ENCODE measurements at regions not wholly inside any gene's neighbourhood (a gene's known extent, or its start where the extent isn't known, plus 50 kb on each side); places are given as distances from the start of the nearest gene placed in this dataset.

DNA sequence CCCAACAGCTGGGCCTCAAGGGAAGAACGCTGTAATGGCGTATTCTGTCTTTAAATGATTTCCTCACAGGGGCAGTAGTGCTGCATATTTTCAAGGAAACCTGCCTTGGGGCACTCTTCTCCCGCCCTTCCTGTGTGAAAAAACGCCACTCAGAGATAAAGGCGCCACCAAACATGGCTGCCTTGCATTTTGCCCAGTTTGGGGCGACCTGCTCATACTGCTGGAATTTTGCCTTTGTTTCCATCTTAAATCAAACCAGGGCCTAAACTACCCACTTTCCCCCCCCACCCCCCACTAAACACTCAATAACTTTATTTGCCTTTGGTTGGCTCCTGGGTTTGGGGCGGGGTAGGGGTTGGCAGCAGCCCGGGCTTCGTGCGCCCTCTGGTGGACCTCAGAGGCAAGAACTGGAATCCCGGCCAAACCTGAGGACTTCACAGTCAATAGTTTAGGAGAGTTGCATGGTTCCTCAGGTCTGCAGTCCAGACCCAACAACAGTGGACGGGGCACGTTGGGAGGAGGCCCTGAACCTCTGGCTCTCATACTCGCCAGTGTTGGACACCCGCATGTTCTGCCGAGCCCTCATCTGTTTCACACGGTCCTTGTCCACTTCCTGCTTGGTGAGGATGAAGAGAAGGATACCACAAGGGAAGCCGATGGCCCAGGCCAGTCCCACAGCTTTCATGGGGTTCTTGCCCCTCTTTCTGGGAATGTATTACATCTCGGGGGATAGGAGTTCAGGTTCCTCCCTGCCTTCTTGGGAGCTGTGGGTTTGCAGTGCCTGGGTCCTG lies 220.1 kb upstream of the STK26 start (continued):
- no peak for TF ChIP-seq ZNF514 (tag by site-specific recombination; IDR thresholded peaks at IDR 0.05)
- 0 out of 2 replicates have a peak, but pooled peaks have one; percentile 9 for TF ChIP-seq ZNF341 (tag by site-specific recombination; IDR thresholded peaks at IDR 0.05; ENCODE audit: low read depth)
- TF ChIP-seq KLF9 (tag by site-specific recombination; IDR thresholded peaks at IDR 0.05; ENCODE audit: low read depth), result no peak
- TF ChIP-seq GLIS2 (tag by site-specific recombination; IDR thresholded peaks at IDR 0.05), result no peak
- TF ChIP-seq ZNF112 (tag by site-specific recombination; IDR thresholded peaks at IDR 0.05), result no peak
- TF ChIP-seq, protein P1, sequence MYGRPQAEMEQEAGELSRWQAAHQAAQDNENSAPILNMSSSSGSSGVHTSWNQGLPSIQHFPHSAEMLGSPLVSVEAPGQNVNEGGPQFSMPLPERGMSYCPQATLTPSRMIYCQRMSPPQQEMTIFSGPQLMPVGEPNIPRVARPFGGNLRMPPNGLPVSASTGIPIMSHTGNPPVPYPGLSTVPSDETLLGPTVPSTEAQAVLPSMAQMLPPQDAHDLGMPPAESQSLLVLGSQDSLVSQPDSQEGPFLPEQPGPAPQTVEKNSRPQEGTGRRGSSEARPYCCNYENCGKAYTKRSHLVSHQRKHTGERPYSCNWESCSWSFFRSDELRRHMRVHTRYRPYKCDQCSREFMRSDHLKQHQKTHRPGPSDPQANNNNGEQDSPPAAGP (tag by site-specific recombination; IDR thresholded peaks at IDR 0.05), result 0 out of 2 replicates have a peak, but pooled peaks have one; percentile 48
- TF ChIP-seq SCRT2 (tag by site-specific recombination; IDR thresholded peaks at IDR 0.05), result no peak
- TF ChIP-seq, protein P2, sequence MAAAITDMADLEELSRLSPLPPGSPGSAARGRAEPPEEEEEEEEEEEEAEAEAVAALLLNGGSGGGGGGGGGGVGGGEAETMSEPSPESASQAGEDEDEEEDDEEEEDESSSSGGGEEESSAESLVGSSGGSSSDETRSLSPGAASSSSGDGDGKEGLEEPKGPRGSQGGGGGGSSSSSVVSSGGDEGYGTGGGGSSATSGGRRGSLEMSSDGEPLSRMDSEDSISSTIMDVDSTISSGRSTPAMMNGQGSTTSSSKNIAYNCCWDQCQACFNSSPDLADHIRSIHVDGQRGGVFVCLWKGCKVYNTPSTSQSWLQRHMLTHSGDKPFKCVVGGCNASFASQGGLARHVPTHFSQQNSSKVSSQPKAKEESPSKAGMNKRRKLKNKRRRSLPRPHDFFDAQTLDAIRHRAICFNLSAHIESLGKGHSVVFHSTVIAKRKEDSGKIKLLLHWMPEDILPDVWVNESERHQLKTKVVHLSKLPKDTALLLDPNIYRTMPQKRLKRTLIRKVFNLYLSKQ (tag by site-specific recombination; IDR thresholded peaks at IDR 0.05; ENCODE audit: borderline replicate concordance), result no peak
- TF ChIP-seq ZNF155 (tag by site-specific recombination; IDR thresholded peaks at IDR 0.05), result no peak
- TF ChIP-seq, protein P3, sequence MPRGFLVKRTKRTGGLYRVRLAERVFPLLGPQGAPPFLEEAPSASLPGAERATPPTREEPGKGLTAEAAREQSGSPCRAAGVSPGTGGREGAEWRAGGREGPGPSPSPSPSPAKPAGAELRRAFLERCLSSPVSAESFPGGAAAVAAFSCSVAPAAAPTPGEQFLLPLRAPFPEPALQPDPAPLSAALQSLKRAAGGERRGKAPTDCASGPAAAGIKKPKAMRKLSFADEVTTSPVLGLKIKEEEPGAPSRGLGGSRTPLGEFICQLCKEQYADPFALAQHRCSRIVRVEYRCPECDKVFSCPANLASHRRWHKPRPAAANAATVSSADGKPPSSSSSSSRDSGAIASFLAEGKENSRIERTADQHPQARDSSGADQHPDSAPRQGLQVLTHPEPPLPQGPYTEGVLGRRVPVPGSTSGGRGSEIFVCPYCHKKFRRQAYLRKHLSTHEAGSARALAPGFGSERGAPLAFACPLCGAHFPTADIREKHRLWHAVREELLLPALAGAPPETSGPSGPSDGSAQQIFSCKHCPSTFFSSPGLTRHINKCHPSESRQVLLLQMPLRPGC (tag by site-specific recombination; IDR thresholded peaks at IDR 0.05), result peak; percentile 69
- no peak for TF ChIP-seq BCL11B (tag by site-specific recombination; IDR thresholded peaks at IDR 0.05; ENCODE audit: low read depth)
- TF ChIP-seq ZNF239 (tag by site-specific recombination; IDR thresholded peaks at IDR 0.05), result no peak
- TF ChIP-seq KLF10 (tag by site-specific recombination; IDR thresholded peaks at IDR 0.05), result peak; percentile 51
- TF ChIP-seq, protein P4, sequence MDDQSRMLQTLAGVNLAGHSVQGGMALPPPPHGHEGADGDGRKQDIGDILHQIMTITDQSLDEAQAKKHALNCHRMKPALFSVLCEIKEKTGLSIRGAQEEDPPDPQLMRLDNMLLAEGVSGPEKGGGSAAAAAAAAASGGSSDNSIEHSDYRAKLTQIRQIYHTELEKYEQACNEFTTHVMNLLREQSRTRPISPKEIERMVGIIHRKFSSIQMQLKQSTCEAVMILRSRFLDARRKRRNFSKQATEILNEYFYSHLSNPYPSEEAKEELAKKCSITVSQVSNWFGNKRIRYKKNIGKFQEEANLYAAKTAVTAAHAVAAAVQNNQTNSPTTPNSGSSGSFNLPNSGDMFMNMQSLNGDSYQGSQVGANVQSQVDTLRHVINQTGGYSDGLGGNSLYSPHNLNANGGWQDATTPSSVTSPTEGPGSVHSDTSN (CRISPR knock-in tag; IDR thresholded peaks at IDR 0.05), result peak; percentile 15; the same call in 1 of the 2 replicates
- TF ChIP-seq ZNF571 (tag by site-specific recombination; IDR thresholded peaks at IDR 0.05), result no peak
- peak; percentile 67; the same call in 1 of the 2 replicates for TF ChIP-seq ZXDB (tag by site-specific recombination; IDR thresholded peaks at IDR 0.05)
- TF ChIP-seq, protein P5, sequence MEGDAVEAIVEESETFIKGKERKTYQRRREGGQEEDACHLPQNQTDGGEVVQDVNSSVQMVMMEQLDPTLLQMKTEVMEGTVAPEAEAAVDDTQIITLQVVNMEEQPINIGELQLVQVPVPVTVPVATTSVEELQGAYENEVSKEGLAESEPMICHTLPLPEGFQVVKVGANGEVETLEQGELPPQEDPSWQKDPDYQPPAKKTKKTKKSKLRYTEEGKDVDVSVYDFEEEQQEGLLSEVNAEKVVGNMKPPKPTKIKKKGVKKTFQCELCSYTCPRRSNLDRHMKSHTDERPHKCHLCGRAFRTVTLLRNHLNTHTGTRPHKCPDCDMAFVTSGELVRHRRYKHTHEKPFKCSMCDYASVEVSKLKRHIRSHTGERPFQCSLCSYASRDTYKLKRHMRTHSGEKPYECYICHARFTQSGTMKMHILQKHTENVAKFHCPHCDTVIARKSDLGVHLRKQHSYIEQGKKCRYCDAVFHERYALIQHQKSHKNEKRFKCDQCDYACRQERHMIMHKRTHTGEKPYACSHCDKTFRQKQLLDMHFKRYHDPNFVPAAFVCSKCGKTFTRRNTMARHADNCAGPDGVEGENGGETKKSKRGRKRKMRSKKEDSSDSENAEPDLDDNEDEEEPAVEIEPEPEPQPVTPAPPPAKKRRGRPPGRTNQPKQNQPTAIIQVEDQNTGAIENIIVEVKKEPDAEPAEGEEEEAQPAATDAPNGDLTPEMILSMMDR (tag by site-specific recombination; IDR thresholded peaks at IDR 0.05), result peak; percentile 68
- TF ChIP-seq, protein P6, sequence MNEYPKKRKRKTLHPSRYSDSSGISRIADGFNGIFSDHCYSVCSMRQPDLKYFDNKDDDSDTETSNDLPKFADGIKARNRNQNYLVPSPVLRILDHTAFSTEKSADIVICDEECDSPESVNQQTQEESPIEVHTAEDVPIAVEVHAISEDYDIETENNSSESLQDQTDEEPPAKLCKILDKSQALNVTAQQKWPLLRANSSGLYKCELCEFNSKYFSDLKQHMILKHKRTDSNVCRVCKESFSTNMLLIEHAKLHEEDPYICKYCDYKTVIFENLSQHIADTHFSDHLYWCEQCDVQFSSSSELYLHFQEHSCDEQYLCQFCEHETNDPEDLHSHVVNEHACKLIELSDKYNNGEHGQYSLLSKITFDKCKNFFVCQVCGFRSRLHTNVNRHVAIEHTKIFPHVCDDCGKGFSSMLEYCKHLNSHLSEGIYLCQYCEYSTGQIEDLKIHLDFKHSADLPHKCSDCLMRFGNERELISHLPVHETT (tag by site-specific recombination; IDR thresholded peaks at IDR 0.05), result no peak
- TF ChIP-seq ZNF629 (tag by site-specific recombination; IDR thresholded peaks at IDR 0.05), result 0 out of 2 replicates have a peak, but pooled peaks have one; percentile 43
- no peak for TF ChIP-seq ZNF302 (tag by site-specific recombination; IDR thresholded peaks at IDR 0.05; ENCODE audit: low read depth)
- TF ChIP-seq, protein P7, sequence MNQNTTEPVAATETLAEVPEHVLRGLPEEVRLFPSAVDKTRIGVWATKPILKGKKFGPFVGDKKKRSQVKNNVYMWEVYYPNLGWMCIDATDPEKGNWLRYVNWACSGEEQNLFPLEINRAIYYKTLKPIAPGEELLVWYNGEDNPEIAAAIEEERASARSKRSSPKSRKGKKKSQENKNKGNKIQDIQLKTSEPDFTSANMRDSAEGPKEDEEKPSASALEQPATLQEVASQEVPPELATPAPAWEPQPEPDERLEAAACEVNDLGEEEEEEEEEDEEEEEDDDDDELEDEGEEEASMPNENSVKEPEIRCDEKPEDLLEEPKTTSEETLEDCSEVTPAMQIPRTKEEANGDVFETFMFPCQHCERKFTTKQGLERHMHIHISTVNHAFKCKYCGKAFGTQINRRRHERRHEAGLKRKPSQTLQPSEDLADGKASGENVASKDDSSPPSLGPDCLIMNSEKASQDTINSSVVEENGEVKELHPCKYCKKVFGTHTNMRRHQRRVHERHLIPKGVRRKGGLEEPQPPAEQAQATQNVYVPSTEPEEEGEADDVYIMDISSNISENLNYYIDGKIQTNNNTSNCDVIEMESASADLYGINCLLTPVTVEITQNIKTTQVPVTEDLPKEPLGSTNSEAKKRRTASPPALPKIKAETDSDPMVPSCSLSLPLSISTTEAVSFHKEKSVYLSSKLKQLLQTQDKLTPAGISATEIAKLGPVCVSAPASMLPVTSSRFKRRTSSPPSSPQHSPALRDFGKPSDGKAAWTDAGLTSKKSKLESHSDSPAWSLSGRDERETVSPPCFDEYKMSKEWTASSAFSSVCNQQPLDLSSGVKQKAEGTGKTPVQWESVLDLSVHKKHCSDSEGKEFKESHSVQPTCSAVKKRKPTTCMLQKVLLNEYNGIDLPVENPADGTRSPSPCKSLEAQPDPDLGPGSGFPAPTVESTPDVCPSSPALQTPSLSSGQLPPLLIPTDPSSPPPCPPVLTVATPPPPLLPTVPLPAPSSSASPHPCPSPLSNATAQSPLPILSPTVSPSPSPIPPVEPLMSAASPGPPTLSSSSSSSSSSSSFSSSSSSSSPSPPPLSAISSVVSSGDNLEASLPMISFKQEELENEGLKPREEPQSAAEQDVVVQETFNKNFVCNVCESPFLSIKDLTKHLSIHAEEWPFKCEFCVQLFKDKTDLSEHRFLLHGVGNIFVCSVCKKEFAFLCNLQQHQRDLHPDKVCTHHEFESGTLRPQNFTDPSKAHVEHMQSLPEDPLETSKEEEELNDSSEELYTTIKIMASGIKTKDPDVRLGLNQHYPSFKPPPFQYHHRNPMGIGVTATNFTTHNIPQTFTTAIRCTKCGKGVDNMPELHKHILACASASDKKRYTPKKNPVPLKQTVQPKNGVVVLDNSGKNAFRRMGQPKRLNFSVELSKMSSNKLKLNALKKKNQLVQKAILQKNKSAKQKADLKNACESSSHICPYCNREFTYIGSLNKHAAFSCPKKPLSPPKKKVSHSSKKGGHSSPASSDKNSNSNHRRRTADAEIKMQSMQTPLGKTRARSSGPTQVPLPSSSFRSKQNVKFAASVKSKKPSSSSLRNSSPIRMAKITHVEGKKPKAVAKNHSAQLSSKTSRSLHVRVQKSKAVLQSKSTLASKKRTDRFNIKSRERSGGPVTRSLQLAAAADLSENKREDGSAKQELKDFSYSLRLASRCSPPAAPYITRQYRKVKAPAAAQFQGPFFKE (tag by site-specific recombination; IDR thresholded peaks at IDR 0.05; ENCODE audit: borderline replicate concordance), result no peak
- TF ChIP-seq, protein P8, sequence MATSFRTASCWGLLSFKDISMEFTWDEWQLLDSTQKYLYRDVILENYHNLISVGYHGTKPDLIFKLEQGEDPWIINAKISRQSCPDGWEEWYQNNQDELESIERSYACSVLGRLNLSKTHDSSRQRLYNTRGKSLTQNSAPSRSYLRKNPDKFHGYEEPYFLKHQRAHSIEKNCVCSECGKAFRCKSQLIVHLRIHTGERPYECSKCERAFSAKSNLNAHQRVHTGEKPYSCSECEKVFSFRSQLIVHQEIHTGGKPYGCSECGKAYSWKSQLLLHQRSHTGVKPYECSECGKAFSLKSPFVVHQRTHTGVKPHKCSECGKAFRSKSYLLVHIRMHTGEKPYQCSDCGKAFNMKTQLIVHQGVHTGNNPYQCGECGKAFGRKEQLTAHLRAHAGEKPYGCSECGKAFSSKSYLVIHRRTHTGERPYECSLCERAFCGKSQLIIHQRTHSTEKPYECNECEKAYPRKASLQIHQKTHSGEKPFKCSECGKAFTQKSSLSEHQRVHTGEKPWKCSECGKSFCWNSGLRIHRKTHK (tag by site-specific recombination; IDR thresholded peaks at IDR 0.05), result no peak

Data from HEK293 (cell line).